Panc1 (cell line): ENCODE measurements at regions not wholly inside any gene's neighbourhood (a gene's known extent, or its start where the extent isn't known, plus 50 kb on each side); places are given as distances from the start of the nearest gene placed in this dataset.

ENCODE experiments used
- ATAC-seq: fragments of 200-7000 bp; cut with Tn5 transposase; 2 replicates; pipeline ENCODE4 v1.9.1; 2020; ENCODE audit warnings: mild to moderate bottlenecking, moderate library complexity
- BruUV-seq: library from RNA; stranded (reverse); fragments of 400-500 nt; replicated peaks from 2 replicates; lab custom pipeline; 2021; lab: Mats Ljungman, UMichigan
- CTCF ChIA-PET: fragments of 300-600 bp; sonication (Branson Sonifier 250); formaldehyde crosslinking; loops from one replicate; lab custom pipeline; 2022; ENCODE audit warnings: antibody characterized with exemption; lab: Charles Lee
- POLR2A ChIA-PET: fragments of 300-600 bp; sonication (Branson Sonifier 250); formaldehyde crosslinking; loops from one replicate; lab custom pipeline; 2022; ENCODE audit warnings: antibody characterized with exemption; lab: Charles Lee
- DNase-seq: peaks from one replicate; pipeline ENCODE4 v3.0.0-alpha.2; 2010; ENCODE audit warnings: low read depth, low spot score
- H3K27ac ChIP-seq: 2 replicates; pipeline ENCODE4 v1.5.1; 2011; ENCODE audit warnings: mild to moderate bottlenecking, low read length, inconsistent platforms
- H3K27me3 ChIP-seq: fragments of 200-500 bp; sonication (Bioruptor generic); 2 replicates; pipeline ENCODE4 v1.6.0; 2014; ENCODE audit warnings: low read length, inconsistent platforms; ENCODE audit not compliant: control insufficient read depth, insufficient read depth
- H3K36me3 ChIP-seq: fragments of 200-500 bp; sonication (Bioruptor generic); 2 replicates; pipeline ENCODE4 v1.5.1; 2014; ENCODE audit warnings: inconsistent platforms, mild to moderate bottlenecking, low read length, moderate library complexity; ENCODE audit not compliant: control insufficient read depth, insufficient read depth
- H3K4me1 ChIP-seq: 2 replicates; pipeline ENCODE4 v1.5.1; 2011; ENCODE audit warnings: inconsistent platforms, mild to moderate bottlenecking, low read length, moderate library complexity; ENCODE audit not compliant: control insufficient read depth, insufficient read depth
- H3K4me3 ChIP-seq, 2 experiments: 2 replicates each; pipeline ENCODE4 v1.5.1; 2011 to 2012; ENCODE audit warnings: low read depth in 2 of 2, low read length in 2 of 2, mild to moderate bottlenecking in 2 of 2, inconsistent platforms in 1 of 2, moderate library complexity in 1 of 2
- H3K9me3 ChIP-seq: fragments of 200-500 bp; sonication (Bioruptor generic); 2 replicates; pipeline ENCODE4 v1.5.1; 2014; ENCODE audit warnings: low read depth, mild to moderate bottlenecking, inconsistent platforms, low read length, moderate library complexity; ENCODE audit not compliant: control insufficient read depth, insufficient read depth
- POLR2AphosphoS5 ChIP-seq: IDR thresholded peaks from 2 replicates; pipeline ENCODE4 v1.6.1; 2012; ENCODE audit warnings: mild to moderate bottlenecking, low read depth, low read length, moderate library complexity
- SIN3A ChIP-seq: IDR thresholded peaks from 2 replicates; pipeline ENCODE4 v1.6.1; 2012; ENCODE audit warnings: low read depth, mild to moderate bottlenecking, low read length, moderate library complexity, borderline replicate concordance; ENCODE audit not compliant: insufficient read depth
- TCF7L2 ChIP-seq: IDR thresholded peaks from 2 replicates; pipeline ENCODE4 v1.6.1; 2011; ENCODE audit warnings: mild to moderate bottlenecking, low read depth, low read length, inconsistent platforms
- in situ Hi-C: cut with HindIII; loops from 2 replicates; pipeline ENCODE4 v1.10.0; 2016; ENCODE audit warnings: low sequenced_read_pairs, low pct_unique_long_range_greater_than_20kb
- intact Hi-C: fragments of 100-400 bp; cut with micrococcal nuclease; formaldehyde crosslinking; loops from one replicate; pipeline ENCODE4 v1.10.0; 2022; ENCODE audit not compliant: unreplicated experiment
- TF ChIP-seq, protein P1 (sequence below), 2 experiments: IDR thresholded peaks; 2 replicates each; pipeline ENCODE4 v1.6.1; 2011 to 2012; ENCODE audit warnings: low read depth in 2 of 2, control low read depth in 1 of 2, low read length in 1 of 2, mild to moderate bottlenecking in 1 of 2, moderate library complexity in 1 of 2; ENCODE audit not compliant: insufficient read depth in 1 of 2
- TF ChIP-seq, protein P2 (sequence below): fragments of 450-650 bp; IDR thresholded peaks from 2 replicates; pipeline ENCODE4 v1.5.1; 2017; ENCODE audit warnings: mild to moderate bottlenecking

- no peak for TF ChIP-seq SIN3A
- TF ChIP-seq, protein P1, sequence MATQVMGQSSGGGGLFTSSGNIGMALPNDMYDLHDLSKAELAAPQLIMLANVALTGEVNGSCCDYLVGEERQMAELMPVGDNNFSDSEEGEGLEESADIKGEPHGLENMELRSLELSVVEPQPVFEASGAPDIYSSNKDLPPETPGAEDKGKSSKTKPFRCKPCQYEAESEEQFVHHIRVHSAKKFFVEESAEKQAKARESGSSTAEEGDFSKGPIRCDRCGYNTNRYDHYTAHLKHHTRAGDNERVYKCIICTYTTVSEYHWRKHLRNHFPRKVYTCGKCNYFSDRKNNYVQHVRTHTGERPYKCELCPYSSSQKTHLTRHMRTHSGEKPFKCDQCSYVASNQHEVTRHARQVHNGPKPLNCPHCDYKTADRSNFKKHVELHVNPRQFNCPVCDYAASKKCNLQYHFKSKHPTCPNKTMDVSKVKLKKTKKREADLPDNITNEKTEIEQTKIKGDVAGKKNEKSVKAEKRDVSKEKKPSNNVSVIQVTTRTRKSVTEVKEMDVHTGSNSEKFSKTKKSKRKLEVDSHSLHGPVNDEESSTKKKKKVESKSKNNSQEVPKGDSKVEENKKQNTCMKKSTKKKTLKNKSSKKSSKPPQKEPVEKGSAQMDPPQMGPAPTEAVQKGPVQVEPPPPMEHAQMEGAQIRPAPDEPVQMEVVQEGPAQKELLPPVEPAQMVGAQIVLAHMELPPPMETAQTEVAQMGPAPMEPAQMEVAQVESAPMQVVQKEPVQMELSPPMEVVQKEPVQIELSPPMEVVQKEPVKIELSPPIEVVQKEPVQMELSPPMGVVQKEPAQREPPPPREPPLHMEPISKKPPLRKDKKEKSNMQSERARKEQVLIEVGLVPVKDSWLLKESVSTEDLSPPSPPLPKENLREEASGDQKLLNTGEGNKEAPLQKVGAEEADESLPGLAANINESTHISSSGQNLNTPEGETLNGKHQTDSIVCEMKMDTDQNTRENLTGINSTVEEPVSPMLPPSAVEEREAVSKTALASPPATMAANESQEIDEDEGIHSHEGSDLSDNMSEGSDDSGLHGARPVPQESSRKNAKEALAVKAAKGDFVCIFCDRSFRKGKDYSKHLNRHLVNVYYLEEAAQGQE (IDR thresholded peaks at IDR 0.05; ENCODE audit: insufficient read depth in 1 of 2, low read depth in 2 of 2, low read length in 1 of 2) = no peak
- no peak for TF ChIP-seq TCF7L2
- TF ChIP-seq POLR2AphosphoS5 = no peak
- TF ChIP-seq, protein P2, sequence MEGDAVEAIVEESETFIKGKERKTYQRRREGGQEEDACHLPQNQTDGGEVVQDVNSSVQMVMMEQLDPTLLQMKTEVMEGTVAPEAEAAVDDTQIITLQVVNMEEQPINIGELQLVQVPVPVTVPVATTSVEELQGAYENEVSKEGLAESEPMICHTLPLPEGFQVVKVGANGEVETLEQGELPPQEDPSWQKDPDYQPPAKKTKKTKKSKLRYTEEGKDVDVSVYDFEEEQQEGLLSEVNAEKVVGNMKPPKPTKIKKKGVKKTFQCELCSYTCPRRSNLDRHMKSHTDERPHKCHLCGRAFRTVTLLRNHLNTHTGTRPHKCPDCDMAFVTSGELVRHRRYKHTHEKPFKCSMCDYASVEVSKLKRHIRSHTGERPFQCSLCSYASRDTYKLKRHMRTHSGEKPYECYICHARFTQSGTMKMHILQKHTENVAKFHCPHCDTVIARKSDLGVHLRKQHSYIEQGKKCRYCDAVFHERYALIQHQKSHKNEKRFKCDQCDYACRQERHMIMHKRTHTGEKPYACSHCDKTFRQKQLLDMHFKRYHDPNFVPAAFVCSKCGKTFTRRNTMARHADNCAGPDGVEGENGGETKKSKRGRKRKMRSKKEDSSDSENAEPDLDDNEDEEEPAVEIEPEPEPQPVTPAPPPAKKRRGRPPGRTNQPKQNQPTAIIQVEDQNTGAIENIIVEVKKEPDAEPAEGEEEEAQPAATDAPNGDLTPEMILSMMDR = no peak
- CTCF ChIA-PET = no interaction called here
- Histone ChIP-seq H3K27me3 (no peaks in the 10 kb centered on the region), H3K9me3 (no peaks in the 10 kb centered on the region), H3K4me3 (no peak overlapping the region), H3K36me3 (no peaks in the 10 kb centered on the region), H3K4me1 (no peaks in the 10 kb centered on the region), H3K27ac (no peak overlapping the region)
- no TSS peak for BruUV-seq
- intact Hi-C loops (no loop called here), in situ Hi-C loops (no loop called here)
- no peak for DNase-seq
- peak; percentile 57 for ATAC-seq
- POLR2A ChIA-PET = no interaction called here
These were observed 161.1 kb downstream of the DLL1 start for GRCh38 chr6:170129691-170130171.

DNA sequence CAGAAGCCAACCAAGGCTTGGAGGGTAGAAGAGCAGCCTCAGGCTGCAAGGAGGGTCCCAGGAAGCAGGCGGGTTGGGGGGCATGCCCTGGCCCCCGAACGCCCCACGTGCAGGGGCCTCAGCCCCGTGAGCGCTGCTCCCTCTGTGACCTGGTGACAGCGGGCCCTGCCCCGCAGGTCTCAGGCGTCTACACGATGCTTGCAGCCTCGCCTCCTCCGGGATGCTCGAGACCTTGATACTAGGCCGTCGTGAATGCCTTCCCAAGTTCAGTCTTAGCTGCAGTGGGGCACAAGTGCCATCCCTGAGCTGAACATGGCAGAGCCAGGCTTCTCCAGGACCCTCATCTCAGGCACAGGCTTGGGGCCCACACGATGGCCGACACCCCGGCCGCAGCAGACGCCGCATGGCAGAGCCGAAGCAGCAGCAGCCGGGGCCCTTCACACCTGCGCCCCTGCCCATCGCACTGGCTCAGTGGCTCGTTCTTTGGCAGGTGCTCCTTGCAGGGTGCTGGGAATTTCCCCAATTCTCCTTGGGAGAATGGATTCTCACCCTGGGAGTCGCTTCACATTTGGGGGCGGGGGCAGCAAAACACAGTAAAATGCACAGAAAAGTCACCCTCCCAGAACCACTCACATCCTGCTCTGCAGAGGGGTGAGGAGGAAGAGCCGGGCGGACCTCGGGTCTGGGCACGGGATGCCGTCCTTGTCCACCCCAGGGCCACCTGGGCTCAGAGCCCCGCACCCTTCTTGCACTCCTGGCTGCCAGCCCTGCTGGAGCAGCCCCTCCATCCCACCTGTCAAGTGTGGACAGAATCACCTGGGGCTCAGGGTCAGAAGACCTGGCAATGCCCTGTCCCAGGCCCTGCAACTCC lies 161.8 kb downstream of the DLL1 start:
- CTCF ChIA-PET = no interaction called here
- intact Hi-C loops = no loop called here
- POLR2A ChIA-PET = no interaction called here

More for the DNA sequence above, 161.8 kb downstream of the DLL1 start:
- no TSS peak for BruUV-seq
- H3K4me1 ChIP-seq = no peaks in the 10 kb centered on the region
- no peak for DNase-seq
- H3K9me3 ChIP-seq = no peaks in the 10 kb centered on the region
- no peak overlapping the region for H3K27ac ChIP-seq
- H3K4me3 ChIP-seq = no peak overlapping the region
- no peaks in the 10 kb centered on the region; the same call in 1 of the 2 replicates for H3K27me3 ChIP-seq
- ATAC-seq = no peak
- TF ChIP-seq TCF7L2 (no peak), SIN3A (no peak), POLR2AphosphoS5 (no peak)
- TF ChIP-seq, protein P1 (IDR thresholded peaks at IDR 0.05; ENCODE audit: insufficient read depth in 1 of 2, low read depth in 2 of 2, low read length in 1 of 2) = no peak
- TF ChIP-seq, protein P2 = no peak
- H3K36me3 ChIP-seq = no peaks in the 10 kb centered on the region
- in situ Hi-C loops = no loop called here
